ENCODE measurements at regions not wholly inside any gene's neighbourhood (a gene's known extent, or its start where the extent isn't known, plus 50 kb on each side); places are given as distances from the start of the nearest gene placed in this dataset.

- TF ChIP-seq CTCF (conservative IDR thresholded peaks at IDR 0.05; ENCODE audit: low read depth, low read length) (peak; percentile 84), EZH2 (IDR thresholded peaks at IDR 0.05; ENCODE audit: borderline replicate concordance, low read depth, low read length, poor library complexity, severe bottlenecking) (no peak)
Observed at GRCh38 chr6:56708810-56709597, 66.3 kb upstream of the DST start.
